Osteocyte (in vitro differentiated cells): ENCODE measurements at regions not wholly inside any gene's neighbourhood (a gene's known extent, or its start where the extent isn't known, plus 50 kb on each side); places are given as distances from the start of the nearest gene placed in this dataset.

Experiments
- DNase-seq: peaks from one replicate; pipeline ENCODE4 v3.0.0; 2021; ENCODE audit warnings: mixed read lengths; ENCODE audit not compliant: unreplicated experiment; ENCODE audit errors: extremely low spot score
- H3K27ac Mint-ChIP-seq: one replicate; pipeline ENCODE4 v1.8.0; 2021; ENCODE audit warnings: mild to moderate bottlenecking, mixed read lengths; ENCODE audit not compliant: unreplicated experiment
- H3K27me3 Mint-ChIP-seq: one replicate; pipeline ENCODE4 v1.8.0; 2021; ENCODE audit warnings: mixed read lengths; ENCODE audit not compliant: unreplicated experiment
- H3K36me3 Mint-ChIP-seq: one replicate; pipeline ENCODE4 v1.8.0; 2021; ENCODE audit warnings: mixed read lengths; ENCODE audit not compliant: unreplicated experiment
- H3K4me1 Mint-ChIP-seq: one replicate; pipeline ENCODE4 v1.8.0; 2021; ENCODE audit warnings: mixed read lengths; ENCODE audit not compliant: unreplicated experiment
- H3K4me3 Mint-ChIP-seq: one replicate; pipeline ENCODE4 v1.8.0; 2021; ENCODE audit warnings: mild to moderate bottlenecking, moderate library complexity, mixed read lengths; ENCODE audit not compliant: unreplicated experiment
- H3K9me3 Mint-ChIP-seq: one replicate; pipeline ENCODE4 v1.8.0; 2021; ENCODE audit warnings: mixed read lengths; ENCODE audit not compliant: unreplicated experiment
- CTCF ChIP-seq: fragments of 200-600 bp; sonication (generic); IDR thresholded peaks from 2 replicates; pipeline ENCODE4 v1.5.0; 2021; ENCODE audit warnings: antibody characterized with exemption, mild to moderate bottlenecking, moderate library complexity

- no peak overlapping the region for H3K4me3 Mint-ChIP-seq
- H3K27ac Mint-ChIP-seq = no peak overlapping the region
- H3K36me3 Mint-ChIP-seq = no peaks in the 10 kb centered on the region
- no peak for TF ChIP-seq CTCF
- H3K27me3 Mint-ChIP-seq = peaks cover under 1% of the 10 kb centered on the region
- H3K9me3 Mint-ChIP-seq = peaks cover 8% of the 10 kb centered on the region
- DNase-seq = no peak
- H3K4me1 Mint-ChIP-seq = no peaks in the 10 kb centered on the region
Observed at GRCh38 chrX:78527263-78527662, 131.9 kb downstream of the RTL3 start.

GRCh38 chrX:78522601-78523000, 136.5 kb downstream of the RTL3 start:
- no peaks in the 10 kb centered on the region for H3K27me3 Mint-ChIP-seq

GRCh38 chrX:78517124-78517523, 142.0 kb downstream of the RTL3 start:
- Mint-ChIP-seq H3K36me3 (no peaks in the 10 kb centered on the region), H3K27me3 (no peaks in the 10 kb centered on the region), H3K4me3 (no peak overlapping the region), H3K4me1 (peaks cover 5% of the 10 kb centered on the region), H3K9me3 (peaks cover 14% of the 10 kb centered on the region), H3K27ac (no peak overlapping the region)
- TF ChIP-seq CTCF = no peak
- DNase-seq = no peak

More at GRCh38 chrX:78522601-78523000, 136.5 kb downstream of the RTL3 start:
- Mint-ChIP-seq H3K9me3 (peaks cover 14% of the 10 kb centered on the region), H3K27ac (no peak overlapping the region), H3K4me1 (no peaks in the 10 kb centered on the region), H3K36me3 (no peaks in the 10 kb centered on the region), H3K4me3 (no peak overlapping the region)
- no peak for TF ChIP-seq CTCF
- DNase-seq = no peak

- no peak overlapping the region for H3K27ac Mint-ChIP-seq
- DNase-seq = no peak
- H3K27me3 Mint-ChIP-seq = no peaks in the 10 kb centered on the region
- H3K4me1 Mint-ChIP-seq = peaks cover 5% of the 10 kb centered on the region
- TF ChIP-seq CTCF = no peak
- H3K4me3 Mint-ChIP-seq = no peak overlapping the region
- H3K36me3 Mint-ChIP-seq = no peaks in the 10 kb centered on the region
- H3K9me3 Mint-ChIP-seq = peaks cover 17% of the 10 kb centered on the region
Observed at GRCh38 chrX:78514852-78515251, 144.3 kb downstream of the RTL3 start.

- H3K4me3 Mint-ChIP-seq = no peak overlapping the region
- no peaks in the 10 kb centered on the region for H3K27me3 Mint-ChIP-seq
- no peak overlapping the region for H3K27ac Mint-ChIP-seq
- TF ChIP-seq CTCF = no peak
- no peaks in the 10 kb centered on the region for H3K36me3 Mint-ChIP-seq
- peaks cover 5% of the 10 kb centered on the region for H3K4me1 Mint-ChIP-seq
- H3K9me3 Mint-ChIP-seq = peaks cover 17% of the 10 kb centered on the region
- no peak for DNase-seq
Observed at GRCh38 chrX:78513971-78514738, 145.0 kb downstream of the RTL3 start.
